ENCODE measurements at regions not wholly inside any gene's neighbourhood (a gene's known extent, or its start where the extent isn't known, plus 50 kb on each side); places are given as distances from the start of the nearest gene placed in this dataset.
"Not testable (repeated sequence)": the region's sequence is repeated elsewhere in the genome, so short reads cannot be mapped to it uniquely, and the experiment has no call there.

GRCh38 chr16:25539767-25540166 lies 152.0 kb upstream of the HS3ST4 start:
- TF ChIP-seq, protein P1, sequence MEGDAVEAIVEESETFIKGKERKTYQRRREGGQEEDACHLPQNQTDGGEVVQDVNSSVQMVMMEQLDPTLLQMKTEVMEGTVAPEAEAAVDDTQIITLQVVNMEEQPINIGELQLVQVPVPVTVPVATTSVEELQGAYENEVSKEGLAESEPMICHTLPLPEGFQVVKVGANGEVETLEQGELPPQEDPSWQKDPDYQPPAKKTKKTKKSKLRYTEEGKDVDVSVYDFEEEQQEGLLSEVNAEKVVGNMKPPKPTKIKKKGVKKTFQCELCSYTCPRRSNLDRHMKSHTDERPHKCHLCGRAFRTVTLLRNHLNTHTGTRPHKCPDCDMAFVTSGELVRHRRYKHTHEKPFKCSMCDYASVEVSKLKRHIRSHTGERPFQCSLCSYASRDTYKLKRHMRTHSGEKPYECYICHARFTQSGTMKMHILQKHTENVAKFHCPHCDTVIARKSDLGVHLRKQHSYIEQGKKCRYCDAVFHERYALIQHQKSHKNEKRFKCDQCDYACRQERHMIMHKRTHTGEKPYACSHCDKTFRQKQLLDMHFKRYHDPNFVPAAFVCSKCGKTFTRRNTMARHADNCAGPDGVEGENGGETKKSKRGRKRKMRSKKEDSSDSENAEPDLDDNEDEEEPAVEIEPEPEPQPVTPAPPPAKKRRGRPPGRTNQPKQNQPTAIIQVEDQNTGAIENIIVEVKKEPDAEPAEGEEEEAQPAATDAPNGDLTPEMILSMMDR (IDR thresholded peaks at IDR 0.05; ENCODE audit: low read depth, low read length): not testable (repeated sequence)
- not testable (repeated sequence) for TF ChIP-seq EZH2phosphoT487 (IDR thresholded peaks at IDR 0.05; ENCODE audit: low read depth)
